ENCODE measurements at regions not wholly inside any gene's neighbourhood (a gene's known extent, or its start where the extent isn't known, plus 50 kb on each side); places are given as distances from the start of the nearest gene placed in this dataset.

GRCh38 chr9:26662476-26662875, 230.1 kb downstream of the CAAP1 start:
- no peak for TF ChIP-seq TAF1 (IDR thresholded peaks at IDR 0.05; ENCODE audit: borderline replicate concordance, low read depth, low read length)
- no peak for TF ChIP-seq MXI1 (IDR thresholded peaks at IDR 0.05; ENCODE audit: low read depth, low read length)
- TF ChIP-seq, protein P1, sequence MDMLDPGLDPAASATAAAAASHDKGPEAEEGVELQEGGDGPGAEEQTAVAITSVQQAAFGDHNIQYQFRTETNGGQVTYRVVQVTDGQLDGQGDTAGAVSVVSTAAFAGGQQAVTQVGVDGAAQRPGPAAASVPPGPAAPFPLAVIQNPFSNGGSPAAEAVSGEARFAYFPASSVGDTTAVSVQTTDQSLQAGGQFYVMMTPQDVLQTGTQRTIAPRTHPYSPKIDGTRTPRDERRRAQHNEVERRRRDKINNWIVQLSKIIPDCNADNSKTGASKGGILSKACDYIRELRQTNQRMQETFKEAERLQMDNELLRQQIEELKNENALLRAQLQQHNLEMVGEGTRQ (IDR thresholded peaks at IDR 0.05; ENCODE audit: borderline replicate concordance, low read depth, low read length) = no peak
- TF ChIP-seq FOXM1 (IDR thresholded peaks at IDR 0.05; ENCODE audit: low read depth) = no peak
- Histone ChIP-seq H3K9me3 (no peaks in the 10 kb centered on the region), H3K4me2 (no peak overlapping the region), H3K4me3 (ENCODE audit: low read depth in 2 of 2, low read length in 1 of 2) (no peak overlapping the region), H4K20me1 (ENCODE audit: insufficient read depth) (no peaks in the 10 kb centered on the region), H2AFZ (ENCODE audit: low read depth) (no peak overlapping the region), H3K27me3 (ENCODE audit: insufficient read depth) (no peaks in the 10 kb centered on the region), H3K9ac (no peak overlapping the region), H3K79me2 (ENCODE audit: insufficient read depth) (no peaks in the 10 kb centered on the region), H3F3A (replicated peaks; ENCODE audit: insufficient read depth) (no peaks in the 10 kb centered on the region), H3K36me3 (replicated peaks in 1 of 2; ENCODE audit: control insufficient read depth in 1 of 2, insufficient read depth in 2 of 2, low read length in 1 of 2) (no peaks in the 10 kb centered on the region), H3K4me1 (ENCODE audit: control insufficient read depth in 1 of 2, insufficient read depth in 2 of 2, low read depth in 1 of 2, low read length in 1 of 2) (peaks cover 0 to 8% of the 10 kb centered on the region in 2 experiments; a peak in 2 of 4 replicates), H3K27ac (ENCODE audit: low read depth in 2 of 2, low read length in 1 of 2) (peak overlapping the region in 1 of 2 experiments; percentile 39; a peak in 1 of 4 replicates), H3K9me2 (no peaks in the 10 kb centered on the region)
- 19% methylated on average over 1 of the region's 1 CpG for WGBS (ENCODE audit: low lambda C conversion rate)
- no peak for DNase-seq
- POLR2A ChIA-PET = no interaction called here
- CTCF ChIA-PET = interaction anchor here (0.8 to 1.7 kb wide), 2 partner anchors 336 to 698 kb away, joined by 3 to 7 read pairs; no protein-coding TSS in a partner anchor

- no peak for TF ChIP-seq PBX3 (IDR thresholded peaks at IDR 0.05)
- TF ChIP-seq FOXJ3 (CRISPR knock-in tag; IDR thresholded peaks at IDR 0.05) = no peak
- no peak for TF ChIP-seq CHD2 (IDR thresholded peaks at IDR 0.05; ENCODE audit: low read length, partially characterized antibody)
- TF ChIP-seq USF1 (IDR thresholded peaks at IDR 0.05; ENCODE audit: borderline replicate concordance, low read depth) = no peak
- no peak for TF ChIP-seq RCOR1 (IDR thresholded peaks at IDR 0.05; ENCODE audit: low read length)
- no peak for TF ChIP-seq TEAD4 (IDR thresholded peaks at IDR 0.05; ENCODE audit: borderline replicate concordance, insufficient read depth)
- TF ChIP-seq RXRA (IDR thresholded peaks at IDR 0.05; ENCODE audit: borderline replicate concordance, low read depth) = no peak
- TF ChIP-seq TCF12 (IDR thresholded peaks at IDR 0.05) = no peak
- TF ChIP-seq GATA2 (CRISPR knock-in tag; IDR thresholded peaks at IDR 0.05) = no peak
- no peak for TF ChIP-seq EP300 (IDR thresholded peaks at IDR 0.05; ENCODE audit: borderline replicate concordance in 1 of 2, low read depth in 1 of 2, low read length in 1 of 2)
- no peak for TF ChIP-seq YY1 (IDR thresholded peaks at IDR 0.05; ENCODE audit: low read depth)
- no peak for TF ChIP-seq MAX (IDR thresholded peaks at IDR 0.05; ENCODE audit: low read depth)
- no peak for TF ChIP-seq IRF3 (IDR thresholded peaks at IDR 0.05; ENCODE audit: low read depth, low read length)
- TF ChIP-seq RAD21 (IDR thresholded peaks at IDR 0.05; ENCODE audit: low read length) = no peak
- Histone ChIP-seq H3K27ac (ENCODE audit: low read depth in 2 of 2, low read length in 1 of 2) (no peak overlapping the region), H3K9me3 (no peaks in the 10 kb centered on the region), H3F3A (replicated peaks; ENCODE audit: insufficient read depth) (no peaks in the 10 kb centered on the region), H3K4me1 (ENCODE audit: control insufficient read depth in 1 of 2, insufficient read depth in 2 of 2, low read depth in 1 of 2, low read length in 1 of 2) (peaks cover 0 to 10% of the 10 kb centered on the region in 2 experiments; a peak in 2 of 4 replicates), H3K9me2 (no peaks in the 10 kb centered on the region), H4K20me1 (ENCODE audit: insufficient read depth) (no peaks in the 10 kb centered on the region), H2AFZ (ENCODE audit: low read depth) (no peak overlapping the region), H3K9ac (no peak overlapping the region), H3K79me2 (ENCODE audit: insufficient read depth) (no peaks in the 10 kb centered on the region), H3K36me3 (replicated peaks in 1 of 2; ENCODE audit: control insufficient read depth in 1 of 2, insufficient read depth in 2 of 2, low read length in 1 of 2) (no peaks in the 10 kb centered on the region), H3K4me2 (no peak overlapping the region), H3K4me3 (ENCODE audit: low read depth in 2 of 2, low read length in 1 of 2) (no peak overlapping the region), H3K27me3 (ENCODE audit: insufficient read depth) (no peaks in the 10 kb centered on the region)
- 25% methylated on average over 3 of the region's 3 CpGs for WGBS (ENCODE audit: low lambda C conversion rate)
- ChIA-PET CTCF (interaction anchor here (1.8 to 3.1 kb wide), 2 partner anchors 333 to 694 kb away, joined by 5 to 34 read pairs; no protein-coding TSS in a partner anchor), POLR2A (no interaction called here)
- DNase-seq = no peak
Observed at GRCh38 chr9:26658476-26658875, 234.1 kb downstream of the CAAP1 start.

Data from SK-N-SH (cell line).